Muscle of back (tissue), 3 donors: ENCODE measurements at regions not wholly inside any gene's neighbourhood (a gene's known extent, or its start where the extent isn't known, plus 50 kb on each side); places are given as distances from the start of the nearest gene placed in this dataset.

Experiments used
- DNase-seq, 3 donors: peaks; one replicate each; pipeline versions ENCODE4 v3.0.0 to v3.0.0-alpha.2; 2013

- no peak for DNase-seq
Measured at GRCh38 chr2:12579018-12579417, 137.7 kb upstream of the TRIB2 start.

DNA sequence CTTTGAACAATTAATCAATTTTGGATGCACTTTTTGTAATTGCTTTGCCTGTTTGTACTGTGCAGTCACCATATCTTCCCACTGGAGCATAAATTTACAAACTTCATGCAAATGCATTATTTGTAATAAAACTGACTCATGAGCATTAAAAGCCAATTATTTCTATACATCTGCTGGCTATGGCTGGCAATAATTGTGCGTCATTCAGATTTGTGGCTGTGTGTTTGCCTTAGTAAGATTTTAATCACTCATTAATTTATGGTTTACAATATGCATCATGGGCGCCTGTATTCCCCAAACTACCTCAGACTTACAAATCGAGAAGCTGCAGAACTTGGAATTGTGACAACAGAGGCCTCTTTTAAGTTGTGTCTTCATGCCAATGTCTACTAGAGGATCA is 132.4 kb upstream of the TRIB2 start:
- DNase-seq = peak in 1 of 3 donors; percentile 5

- no peak for DNase-seq
Measured at GRCh38 chr2:12585784-12586183, 131.0 kb upstream of the TRIB2 start.

GRCh38 chr2:12587228-12587627 is 129.5 kb upstream of the TRIB2 start:
- no peak for DNase-seq

DNA sequence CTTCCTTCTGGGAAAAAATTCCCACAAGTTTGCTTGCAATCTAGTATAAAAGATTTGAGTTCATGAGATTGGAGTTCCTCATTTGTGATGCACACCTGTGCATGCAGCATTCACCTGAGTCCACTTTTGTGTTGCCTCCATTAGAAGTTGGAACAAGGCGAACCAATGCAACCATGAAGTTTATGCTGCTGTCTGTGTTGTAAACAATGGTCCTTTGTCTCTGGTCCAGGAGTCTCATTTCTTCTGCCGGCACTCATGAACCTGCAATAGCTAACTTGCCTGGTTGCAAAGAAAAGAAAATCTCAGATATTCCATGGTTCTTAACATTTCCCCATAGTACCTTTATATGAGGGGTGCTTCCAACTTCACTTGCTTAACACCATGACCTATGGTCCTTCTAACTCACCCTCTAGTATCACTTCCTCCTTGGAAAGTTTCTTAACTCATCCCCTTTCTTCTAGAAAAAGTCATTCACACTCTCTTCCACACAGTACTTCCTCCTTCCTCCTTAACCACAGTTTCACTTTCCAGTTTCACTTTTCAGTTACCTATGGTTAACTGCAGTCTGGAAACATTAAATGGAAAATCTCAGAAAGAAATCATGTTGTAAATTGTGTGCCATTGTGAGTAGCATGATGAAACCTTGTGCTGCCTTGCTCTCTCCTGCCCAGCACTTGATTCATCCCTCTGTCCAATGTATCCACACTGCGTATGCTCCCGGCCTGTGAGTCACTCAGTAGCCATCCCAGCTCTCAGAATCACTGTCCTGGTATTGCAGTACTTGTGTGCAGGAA is 128.8 kb upstream of the TRIB2 start:
- peak in 2 of 3 donors; percentile 33 to 68 for DNase-seq

- DNase-seq = no peak
Measured at GRCh38 chr2:12588986-12589385, 127.8 kb upstream of the TRIB2 start.

- DNase-seq = no peak
Measured at GRCh38 chr2:12589802-12590320, 126.9 kb upstream of the TRIB2 start.

DNA sequence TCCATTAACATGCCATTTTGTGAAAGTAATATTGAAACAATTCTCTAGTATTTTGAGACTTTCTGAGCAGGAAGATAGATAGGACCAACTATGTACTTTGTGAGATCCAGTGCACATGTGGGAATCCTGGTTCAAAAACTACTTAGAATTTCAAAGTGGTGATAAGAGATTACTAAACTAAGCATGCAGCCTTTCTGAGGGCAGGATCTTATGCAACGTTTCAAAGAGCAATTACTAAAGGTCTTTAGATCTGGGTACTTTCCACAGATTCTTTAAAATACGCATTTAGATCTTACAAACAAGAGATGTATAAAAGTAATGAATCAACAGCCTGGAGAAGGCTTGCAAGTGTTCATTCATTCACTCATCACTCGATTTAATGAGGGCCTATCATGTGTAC is 124.4 kb upstream of the TRIB2 start:
- DNase-seq = no peak

GRCh38 chr2:12594590-12594989 is 122.1 kb upstream of the TRIB2 start:
- DNase-seq = no peak

DNA sequence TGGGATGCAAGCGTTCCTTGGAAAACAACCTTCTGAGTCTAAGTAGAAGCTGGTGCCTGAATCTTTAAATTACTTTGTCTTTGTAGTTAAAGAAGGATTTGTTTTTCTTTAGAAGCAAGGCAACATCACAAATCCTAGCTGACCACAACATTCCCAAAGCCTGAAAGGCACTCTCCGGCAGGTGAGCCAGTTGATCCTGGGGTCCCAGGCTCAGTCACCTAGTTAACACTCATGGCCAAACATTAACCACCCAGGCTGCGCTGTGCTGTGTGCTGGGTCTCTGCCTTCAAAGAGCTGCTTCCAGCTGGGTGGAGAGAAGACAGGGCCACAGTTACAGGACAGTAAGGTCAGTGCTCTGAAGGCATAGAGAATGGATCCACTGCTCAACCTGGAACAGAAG is 120.0 kb upstream of the TRIB2 start:
- DNase-seq = no peak

GRCh38 chr2:12597610-12598009 is 119.1 kb upstream of the TRIB2 start:
- DNase-seq = no peak

GRCh38 chr2:12602661-12603060 is 114.1 kb upstream of the TRIB2 start:
- DNase-seq = peak; percentile 29 to 72 (median 39)

GRCh38 chr2:12603781-12604295 is 112.9 kb upstream of the TRIB2 start:
- DNase-seq = peak in 1 of 3 donors; percentile 40

GRCh38 chr2:12604341-12604740 is 112.4 kb upstream of the TRIB2 start:
- DNase-seq = no peak

DNA sequence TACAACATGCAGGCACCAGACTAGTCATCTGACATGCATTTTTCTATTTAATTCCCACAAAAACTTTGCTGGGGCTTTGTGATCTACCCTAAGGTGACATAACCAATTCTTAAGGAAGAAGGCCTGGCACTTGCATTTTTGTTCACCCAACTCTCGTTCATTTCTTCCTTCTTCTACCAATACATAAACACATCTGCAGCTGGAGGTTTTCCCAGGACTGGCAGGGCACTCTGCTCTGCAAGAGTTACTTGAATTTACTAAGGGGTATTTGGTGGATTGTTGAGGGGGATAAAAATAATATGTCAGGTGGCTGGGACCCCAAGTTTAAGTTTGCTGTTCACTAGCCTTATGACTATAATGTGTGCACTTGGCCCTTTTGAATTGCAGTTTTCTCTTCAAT is 111.4 kb upstream of the TRIB2 start:
- no peak for DNase-seq

GRCh38 chr2:12605936-12606335 is 110.8 kb upstream of the TRIB2 start:
- DNase-seq = no peak

GRCh38 chr2:12606472-12607000 is 110.2 kb upstream of the TRIB2 start:
- DNase-seq = peak; percentile 43 to 76 (median 46)

GRCh38 chr2:12607971-12608370 is 108.8 kb upstream of the TRIB2 start:
- no peak for DNase-seq

GRCh38 chr2:12610314-12610713 is 106.4 kb upstream of the TRIB2 start:
- no peak for DNase-seq

- no peak for DNase-seq
Measured at GRCh38 chr2:12612168-12612567, 104.6 kb upstream of the TRIB2 start.

GRCh38 chr2:12612671-12613070 is 104.1 kb upstream of the TRIB2 start:
- DNase-seq = no peak

GRCh38 chr2:12613137-12613835 is 103.5 kb upstream of the TRIB2 start:
- DNase-seq = no peak

- no peak for DNase-seq
Measured at GRCh38 chr2:12615509-12615908, 101.2 kb upstream of the TRIB2 start.
